Chondrocyte (in vitro differentiated cells): ENCODE measurements at regions not wholly inside any gene's neighbourhood (a gene's known extent, or its start where the extent isn't known, plus 50 kb on each side); places are given as distances from the start of the nearest gene placed in this dataset.

Source experiments
- DNase-seq: peaks from one replicate; pipeline ENCODE4 v3.0.0; 2021; ENCODE audit warnings: mixed read lengths, low spot score
- H3K27ac Mint-ChIP-seq: one replicate; pipeline ENCODE4 v1.8.0; 2021; ENCODE audit warnings: mild to moderate bottlenecking, moderate library complexity, mixed read lengths; ENCODE audit not compliant: unreplicated experiment
- H3K27me3 Mint-ChIP-seq: 2 replicates; pipeline ENCODE4 v1.8.0; 2021; ENCODE audit warnings: low read depth, mixed read lengths
- H3K36me3 Mint-ChIP-seq: 2 replicates; pipeline ENCODE4 v1.8.0; 2021; ENCODE audit warnings: low read depth, mixed read lengths
- H3K4me1 Mint-ChIP-seq: 2 replicates; pipeline ENCODE4 v1.8.0; 2021; ENCODE audit warnings: low read depth, mild to moderate bottlenecking, mixed read lengths
- H3K4me3 Mint-ChIP-seq: one replicate; pipeline ENCODE4 v1.8.0; 2021; ENCODE audit warnings: mild to moderate bottlenecking, moderate library complexity, mixed read lengths; ENCODE audit not compliant: unreplicated experiment
- H3K9me3 Mint-ChIP-seq: 2 replicates; pipeline ENCODE4 v1.8.0; 2021; ENCODE audit warnings: low read depth, mixed read lengths
- TF ChIP-seq, protein P1 (sequence below): fragments of 200-600 bp; sonication (generic); IDR thresholded peaks from 2 replicates; pipeline ENCODE4 v1.5.0; 2021; ENCODE audit warnings: antibody characterized with exemption, mild to moderate bottlenecking, moderate library complexity

- peak overlapping the region; percentile 20 for H3K27ac Mint-ChIP-seq
- no peaks in the 10 kb centered on the region for H3K9me3 Mint-ChIP-seq
- H3K36me3 Mint-ChIP-seq = no peaks in the 10 kb centered on the region
- H3K4me1 Mint-ChIP-seq = peaks cover 16% of the 10 kb centered on the region
- no peak overlapping the region for H3K4me3 Mint-ChIP-seq
- DNase-seq = peak; percentile 29
- no peaks in the 10 kb centered on the region for H3K27me3 Mint-ChIP-seq
- TF ChIP-seq, protein P1, sequence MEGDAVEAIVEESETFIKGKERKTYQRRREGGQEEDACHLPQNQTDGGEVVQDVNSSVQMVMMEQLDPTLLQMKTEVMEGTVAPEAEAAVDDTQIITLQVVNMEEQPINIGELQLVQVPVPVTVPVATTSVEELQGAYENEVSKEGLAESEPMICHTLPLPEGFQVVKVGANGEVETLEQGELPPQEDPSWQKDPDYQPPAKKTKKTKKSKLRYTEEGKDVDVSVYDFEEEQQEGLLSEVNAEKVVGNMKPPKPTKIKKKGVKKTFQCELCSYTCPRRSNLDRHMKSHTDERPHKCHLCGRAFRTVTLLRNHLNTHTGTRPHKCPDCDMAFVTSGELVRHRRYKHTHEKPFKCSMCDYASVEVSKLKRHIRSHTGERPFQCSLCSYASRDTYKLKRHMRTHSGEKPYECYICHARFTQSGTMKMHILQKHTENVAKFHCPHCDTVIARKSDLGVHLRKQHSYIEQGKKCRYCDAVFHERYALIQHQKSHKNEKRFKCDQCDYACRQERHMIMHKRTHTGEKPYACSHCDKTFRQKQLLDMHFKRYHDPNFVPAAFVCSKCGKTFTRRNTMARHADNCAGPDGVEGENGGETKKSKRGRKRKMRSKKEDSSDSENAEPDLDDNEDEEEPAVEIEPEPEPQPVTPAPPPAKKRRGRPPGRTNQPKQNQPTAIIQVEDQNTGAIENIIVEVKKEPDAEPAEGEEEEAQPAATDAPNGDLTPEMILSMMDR = no peak
Observed at GRCh38 chr6:37759221-37760144, 60.0 kb upstream of the ZFAND3 start.

DNA sequence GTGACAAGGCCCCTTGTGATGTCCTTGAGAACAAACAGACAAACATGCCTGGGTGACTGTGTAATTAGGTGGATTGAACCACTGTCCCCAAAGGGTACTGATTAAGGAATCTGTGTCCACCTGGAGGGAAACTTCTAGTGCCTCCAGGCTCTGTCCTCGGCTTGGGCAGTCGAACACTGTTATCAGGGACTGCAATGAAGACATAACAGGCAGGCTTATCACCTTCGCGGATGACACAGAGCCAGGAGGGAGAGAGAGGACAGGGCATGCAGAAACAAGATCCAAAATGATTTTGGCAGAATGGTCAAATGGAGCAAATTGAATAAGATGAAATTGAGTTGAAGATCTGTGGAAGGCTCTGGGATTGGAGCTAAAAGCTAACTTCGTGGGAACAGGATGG, 60.9 kb upstream of the ZFAND3 start:
- peak; percentile 24 for DNase-seq
- H3K27ac Mint-ChIP-seq = no peak overlapping the region
- TF ChIP-seq, protein P1 = no peak
- H3K4me1 Mint-ChIP-seq = peaks cover 16% of the 10 kb centered on the region
- H3K9me3 Mint-ChIP-seq = no peaks in the 10 kb centered on the region
- no peaks in the 10 kb centered on the region for H3K27me3 Mint-ChIP-seq
- H3K4me3 Mint-ChIP-seq = no peak overlapping the region
- H3K36me3 Mint-ChIP-seq = no peaks in the 10 kb centered on the region

DNA sequence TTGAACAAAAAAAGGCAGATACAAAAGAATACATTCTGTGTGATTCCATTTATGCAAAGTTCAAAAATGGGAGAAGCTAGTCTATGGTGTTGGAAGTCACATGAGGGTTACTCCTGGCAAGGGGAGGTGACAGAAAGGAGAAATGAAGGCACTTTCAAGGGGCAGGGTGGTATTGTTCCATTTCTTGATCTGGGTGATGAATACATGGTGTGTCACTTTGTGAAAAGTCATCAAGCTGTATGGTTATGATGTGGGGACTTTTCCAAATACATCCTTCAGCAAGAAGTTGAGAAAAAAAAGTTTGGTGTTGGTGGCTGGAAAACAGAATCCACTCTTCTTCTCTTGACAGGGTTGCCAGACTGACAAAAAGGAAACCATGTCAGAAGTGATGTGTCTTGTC, 60.6 kb upstream of the MDGA1 start:
- Mint-ChIP-seq H3K4me3 (no peak overlapping the region), H3K27me3 (no peaks in the 10 kb centered on the region), H3K9me3 (no peaks in the 10 kb centered on the region), H3K36me3 (no peaks in the 10 kb centered on the region), H3K27ac (no peak overlapping the region), H3K4me1 (peaks cover 16% of the 10 kb centered on the region)
- no peak for DNase-seq
- TF ChIP-seq, protein P1 = no peak

GRCh38 chr6:37757381-37757780, 59.7 kb upstream of the MDGA1 start:
- Mint-ChIP-seq H3K27me3 (no peaks in the 10 kb centered on the region), H3K27ac (no peak overlapping the region), H3K36me3 (no peaks in the 10 kb centered on the region), H3K4me3 (no peak overlapping the region), H3K4me1 (peaks cover 16% of the 10 kb centered on the region), H3K9me3 (no peaks in the 10 kb centered on the region)
- TF ChIP-seq, protein P1 = no peak
- DNase-seq = no peak

DNA sequence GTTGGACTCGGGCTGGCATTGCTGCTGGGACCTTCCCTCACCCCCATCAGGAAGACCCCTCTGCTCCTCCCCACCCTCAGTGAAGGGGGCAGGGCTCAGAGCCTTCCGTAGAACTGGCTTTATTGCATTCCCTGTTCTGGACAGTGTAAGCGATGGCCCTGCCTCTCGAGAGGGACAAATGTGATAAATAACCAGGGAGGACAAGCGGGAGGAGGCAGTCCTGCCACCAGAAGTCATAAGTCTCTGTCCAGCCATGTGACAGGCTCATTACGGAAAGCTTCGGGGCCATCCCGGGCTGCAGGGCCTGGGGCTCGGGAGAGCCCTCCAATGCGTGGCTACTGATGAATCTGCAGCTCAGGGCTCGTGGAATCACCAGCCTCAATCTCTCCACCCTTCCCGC, 58.5 kb upstream of the MDGA1 start:
- Mint-ChIP-seq H3K36me3 (no peaks in the 10 kb centered on the region), H3K4me1 (peaks cover 16% of the 10 kb centered on the region), H3K27ac (no peak overlapping the region), H3K27me3 (no peaks in the 10 kb centered on the region), H3K4me3 (no peak overlapping the region), H3K9me3 (no peaks in the 10 kb centered on the region)
- TF ChIP-seq, protein P1 = no peak
- no peak for DNase-seq
